ENCODE measurements at regions not wholly inside any gene's neighbourhood (a gene's known extent, or its start where the extent isn't known, plus 50 kb on each side); places are given as distances from the start of the nearest gene placed in this dataset.

DNA sequence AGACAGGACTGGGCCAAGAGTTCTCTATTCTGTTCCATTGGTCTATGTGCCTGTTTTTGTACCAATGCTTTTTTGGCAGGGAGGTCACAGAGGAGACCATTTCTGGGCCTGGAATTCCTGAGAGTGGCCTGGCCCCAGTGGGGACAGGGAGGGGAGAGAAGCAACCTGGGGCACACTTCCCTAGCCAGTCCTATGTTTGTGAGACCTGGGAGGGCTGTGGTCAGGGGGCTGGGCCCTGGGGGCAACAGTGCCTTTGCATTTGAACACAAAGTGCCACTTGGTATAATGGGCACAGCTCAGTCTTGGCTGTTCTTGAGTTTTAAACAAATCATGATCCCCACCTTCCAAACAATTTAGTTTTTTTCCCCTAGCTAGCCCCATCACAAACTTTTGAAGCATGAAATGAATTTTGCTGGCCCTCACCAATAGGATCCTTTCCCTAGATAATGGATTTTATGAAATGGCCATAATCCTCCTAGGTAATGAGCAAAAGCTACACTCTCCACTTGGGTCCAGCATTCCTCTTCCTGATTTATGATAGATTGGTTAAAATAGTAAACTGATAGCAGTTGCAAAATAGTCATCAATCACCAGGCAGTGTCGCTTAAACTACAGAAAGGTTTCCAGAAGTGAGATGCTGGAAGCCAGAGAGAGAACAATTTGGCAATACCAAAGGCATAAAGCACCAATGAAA, 133.5 kb downstream of the GLI2 start:
- no peaks in the 10 kb centered on the region for H3K27me3 ChIP-seq (ENCODE audit: control insufficient read depth, insufficient read depth, low read length)
- ChIA-PET CTCF (interaction anchor here (0.7 to 1.6 kb wide), 4 partner anchors 10 to 217 kb away, joined by 3 to 6 read pairs (median 4); no protein-coding TSS in a partner anchor), POLR2A (no interaction called here)
- no peaks in the 10 kb centered on the region; the same call in 1 of the 2 replicates for H3K36me3 ChIP-seq (ENCODE audit: control insufficient read depth, insufficient read depth, low read length)
- DNase-seq (ENCODE audit: low read depth) = no peak
- TF ChIP-seq, protein P1, sequence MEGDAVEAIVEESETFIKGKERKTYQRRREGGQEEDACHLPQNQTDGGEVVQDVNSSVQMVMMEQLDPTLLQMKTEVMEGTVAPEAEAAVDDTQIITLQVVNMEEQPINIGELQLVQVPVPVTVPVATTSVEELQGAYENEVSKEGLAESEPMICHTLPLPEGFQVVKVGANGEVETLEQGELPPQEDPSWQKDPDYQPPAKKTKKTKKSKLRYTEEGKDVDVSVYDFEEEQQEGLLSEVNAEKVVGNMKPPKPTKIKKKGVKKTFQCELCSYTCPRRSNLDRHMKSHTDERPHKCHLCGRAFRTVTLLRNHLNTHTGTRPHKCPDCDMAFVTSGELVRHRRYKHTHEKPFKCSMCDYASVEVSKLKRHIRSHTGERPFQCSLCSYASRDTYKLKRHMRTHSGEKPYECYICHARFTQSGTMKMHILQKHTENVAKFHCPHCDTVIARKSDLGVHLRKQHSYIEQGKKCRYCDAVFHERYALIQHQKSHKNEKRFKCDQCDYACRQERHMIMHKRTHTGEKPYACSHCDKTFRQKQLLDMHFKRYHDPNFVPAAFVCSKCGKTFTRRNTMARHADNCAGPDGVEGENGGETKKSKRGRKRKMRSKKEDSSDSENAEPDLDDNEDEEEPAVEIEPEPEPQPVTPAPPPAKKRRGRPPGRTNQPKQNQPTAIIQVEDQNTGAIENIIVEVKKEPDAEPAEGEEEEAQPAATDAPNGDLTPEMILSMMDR (IDR thresholded peaks at IDR 0.05; ENCODE audit: insufficient read depth, low read depth, low read length) = no peak
- no peak overlapping the region for H3K4me3 ChIP-seq (ENCODE audit: low read depth, low read length)

DNA sequence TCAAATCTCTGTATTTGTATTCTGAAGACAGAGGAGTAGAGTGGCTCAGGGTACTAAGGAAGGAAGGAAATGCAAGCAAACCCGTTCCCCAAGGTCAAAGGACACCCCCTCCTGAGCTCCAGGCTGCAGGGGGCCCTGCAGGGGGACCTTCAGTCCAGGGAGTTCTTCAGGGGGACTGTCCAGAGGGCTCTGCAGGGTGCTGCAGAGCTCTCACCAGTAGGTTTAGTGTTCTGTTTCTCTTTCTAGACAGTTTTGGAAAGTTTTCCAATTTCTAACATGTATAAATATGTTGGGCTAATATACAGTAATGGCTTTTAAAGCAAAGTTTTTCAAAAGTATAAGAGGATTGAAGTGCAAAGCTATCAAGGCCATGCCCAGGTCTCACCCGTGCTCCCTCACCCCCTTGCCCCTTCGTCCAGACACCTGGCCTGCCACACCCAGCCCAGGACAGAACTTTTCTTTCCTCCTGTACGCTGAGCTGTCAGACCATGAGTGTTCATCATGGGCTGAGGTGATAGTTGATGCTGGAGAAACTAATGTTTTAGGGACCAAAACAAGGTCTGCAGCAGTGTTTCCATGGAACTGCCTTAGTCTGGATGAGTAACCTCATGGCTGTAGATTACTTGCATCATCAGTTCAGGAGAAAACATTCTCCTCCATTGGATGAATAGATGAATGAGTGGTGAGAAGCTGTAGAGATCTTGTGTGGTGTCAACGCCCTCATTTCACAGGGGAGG, 134.2 kb downstream of the GLI2 start:
- DNase-seq (ENCODE audit: low read depth) = no peak
- CTCF ChIA-PET = interaction anchor here (0.7 to 1.6 kb wide), 4 partner anchors 9 to 216 kb away, joined by 3 to 6 read pairs (median 3); no protein-coding TSS in a partner anchor
- POLR2A ChIA-PET = no interaction called here
- TF ChIP-seq, protein P1 (IDR thresholded peaks at IDR 0.05; ENCODE audit: insufficient read depth, low read depth, low read length) = no peak
- no peaks in the 10 kb centered on the region for H3K36me3 ChIP-seq (ENCODE audit: control insufficient read depth, insufficient read depth, low read length)
- H3K27me3 ChIP-seq (ENCODE audit: control insufficient read depth, insufficient read depth, low read length) = no peaks in the 10 kb centered on the region
- H3K4me3 ChIP-seq (ENCODE audit: low read depth, low read length) = no peak overlapping the region

DNA sequence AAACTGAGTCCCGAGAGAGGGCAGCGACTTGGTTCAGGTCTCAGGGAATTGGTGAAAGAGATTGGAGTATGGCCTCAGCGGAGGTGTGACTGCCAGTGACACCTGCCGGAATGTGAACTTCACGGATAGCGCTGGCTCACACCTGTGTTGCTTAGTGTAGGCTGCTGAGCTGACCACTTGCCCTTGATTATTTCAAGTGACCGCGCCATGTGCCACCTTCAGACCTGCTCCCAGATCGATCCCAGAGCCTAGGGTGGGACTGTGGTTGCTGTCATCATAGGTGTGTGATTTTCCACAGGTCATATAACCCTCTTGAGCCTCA, 134.8 kb downstream of the GLI2 start:
- Histone ChIP-seq H3K27me3 (ENCODE audit: control insufficient read depth, insufficient read depth, low read length) (no peaks in the 10 kb centered on the region), H3K36me3 (ENCODE audit: control insufficient read depth, insufficient read depth, low read length) (no peaks in the 10 kb centered on the region), H3K4me3 (ENCODE audit: low read depth, low read length) (no peak overlapping the region)
- DNase-seq (ENCODE audit: low read depth) = no peak
- TF ChIP-seq, protein P1 (IDR thresholded peaks at IDR 0.05; ENCODE audit: insufficient read depth, low read depth, low read length) = no peak
- ChIA-PET POLR2A (no interaction called here), CTCF (interaction anchor here (0.7 kb wide), 1 partner anchor 41 kb away, joined by 3 read pairs; no protein-coding TSS in a partner anchor)

DNA sequence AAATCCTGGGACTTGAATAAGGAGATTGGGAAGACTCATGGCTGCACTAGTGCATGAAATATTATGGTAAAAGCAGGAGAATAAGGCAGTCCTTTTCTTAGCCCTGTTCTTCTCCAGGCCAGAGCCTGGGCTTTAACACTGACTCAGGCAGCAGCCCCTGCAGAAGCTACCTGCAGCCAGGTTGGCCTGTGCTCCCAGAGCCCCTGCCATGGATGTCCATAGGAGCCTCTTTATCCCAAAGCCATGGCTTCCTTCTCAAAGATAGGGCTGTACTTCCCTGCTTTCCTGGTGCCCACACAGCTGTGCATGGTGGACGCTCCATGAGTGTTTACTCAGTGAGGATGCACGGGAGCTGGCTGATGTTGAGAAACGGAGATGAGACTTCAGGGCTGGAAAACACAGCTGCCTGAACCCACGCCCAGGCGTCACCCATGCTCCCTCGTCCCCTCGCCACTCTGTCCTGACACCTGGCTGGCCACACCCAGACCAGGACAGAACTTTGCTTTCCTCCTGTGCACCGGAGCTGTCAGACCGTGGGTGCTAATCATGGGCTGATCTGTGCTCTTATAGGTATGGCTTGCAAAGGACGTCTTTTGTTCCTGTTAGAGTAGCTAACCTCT, 135.5 kb downstream of the GLI2 start:
- Histone ChIP-seq H3K4me3 (ENCODE audit: low read depth, low read length) (no peak overlapping the region), H3K36me3 (ENCODE audit: control insufficient read depth, insufficient read depth, low read length) (no peaks in the 10 kb centered on the region), H3K27me3 (ENCODE audit: control insufficient read depth, insufficient read depth, low read length) (no peaks in the 10 kb centered on the region)
- no peak for DNase-seq (ENCODE audit: low read depth)
- ChIA-PET CTCF (interaction anchor here (0.7 kb wide), 1 partner anchor 40 kb away, joined by 3 read pairs; no protein-coding TSS in a partner anchor), POLR2A (no interaction called here)
- TF ChIP-seq, protein P1 (IDR thresholded peaks at IDR 0.05; ENCODE audit: insufficient read depth, low read depth, low read length) = no peak

Data from BJ (cell line).